ENCODE measurements at regions not wholly inside any gene's neighbourhood (a gene's known extent, or its start where the extent isn't known, plus 50 kb on each side); places are given as distances from the start of the nearest gene placed in this dataset.

- TF ChIP-seq POLR2A (IDR thresholded peaks at IDR 0.05): no peak
- TF ChIP-seq CTCF (IDR thresholded peaks at IDR 0.05 in 4 of 5, conservative IDR thresholded peaks at IDR 0.05 in 1 of 5): no peak
These were observed 173.5 kb downstream of the LACC1 start for GRCh38 chr13:44053208-44053607.
